SK-N-SH treated with all-trans-retinoic acid at 6 μM for 48 hours (cell line): ENCODE measurements at regions not wholly inside any gene's neighbourhood (a gene's known extent, or its start where the extent isn't known, plus 50 kb on each side); places are given as distances from the start of the nearest gene placed in this dataset.

Experiments used
- ATAC-seq: fragments of 200-7000 bp; cut with Tn5 transposase; 3 replicates; pipeline ENCODE4 v1.9.1; 2020; ENCODE audit warnings: mild to moderate bottlenecking, moderate library complexity
- ESRRG ChIP-seq: fragments of 250-450 bp; sonication (Bioruptor Pico); IDR thresholded peaks from 2 replicates; pipeline ENCODE4 v1.6.1; 2021; ENCODE audit warnings: mild to moderate bottlenecking
- ISL1 ChIP-seq: fragments of 250-450 bp; sonication (Bioruptor Pico); IDR thresholded peaks from 2 replicates; pipeline ENCODE4 v2.1.2; 2022; ENCODE audit warnings: mild to moderate bottlenecking, moderate library complexity
- PPARA ChIP-seq: fragments of 250-450 bp; sonication (Bioruptor Pico); IDR thresholded peaks from 2 replicates; pipeline ENCODE4 v1.5.0; 2020; ENCODE audit warnings: mild to moderate bottlenecking, borderline replicate concordance
- RARB ChIP-seq: fragments of 250-450 bp; sonication (Bioruptor Pico); IDR thresholded peaks from 2 replicates; pipeline ENCODE4 v1.8.0; 2021; ENCODE audit warnings: mild to moderate bottlenecking, moderate library complexity
- SNAI2 ChIP-seq: fragments of 250-450 bp; sonication (Bioruptor Pico); IDR thresholded peaks from 2 replicates; pipeline ENCODE4 v1.5.0; 2020; ENCODE audit warnings: mild to moderate bottlenecking, moderate library complexity
- ZC3H10 ChIP-seq: fragments of 250-450 bp; sonication (Bioruptor Pico); IDR thresholded peaks from 2 replicates; pipeline ENCODE4 v1.5.1; 2021; ENCODE audit warnings: mild to moderate bottlenecking, moderate library complexity
- ZFP30 ChIP-seq: fragments of 450-650 bp; formaldehyde crosslinking; IDR thresholded peaks from 2 replicates; pipeline ENCODE4 v1.5.0; 2022; ENCODE audit warnings: mild to moderate bottlenecking, moderate library complexity
- ZNF70 ChIP-seq: fragments of 450-650 bp; formaldehyde crosslinking; IDR thresholded peaks from 2 replicates; pipeline ENCODE4 v1.5.0; 2020; ENCODE audit warnings: mild to moderate bottlenecking, moderate library complexity
- ZNF8 ChIP-seq: fragments of 450-650 bp; formaldehyde crosslinking; IDR thresholded peaks from 2 replicates; pipeline ENCODE4 v1.5.0; 2020; ENCODE audit warnings: mild to moderate bottlenecking, moderate library complexity
- TF ChIP-seq, protein P1 (sequence below): fragments of 250-450 bp; sonication (Bioruptor Pico); IDR thresholded peaks from 2 replicates; pipeline ENCODE4 v1.5.0; 2020; ENCODE audit warnings: mild to moderate bottlenecking, moderate library complexity
- TF ChIP-seq, protein P2 (sequence below): fragments of 250-450 bp; sonication (Bioruptor Pico); IDR thresholded peaks from 2 replicates; pipeline ENCODE4 v1.8.0; 2020; ENCODE audit warnings: mild to moderate bottlenecking, moderate library complexity, borderline replicate concordance
- TF ChIP-seq, protein P3 (sequence below): fragments of 250-450 bp; sonication (Bioruptor Pico); IDR thresholded peaks from 2 replicates; pipeline ENCODE4 v1.8.0; 2021; ENCODE audit warnings: low read depth, mild to moderate bottlenecking, moderate library complexity, borderline replicate concordance
- TF ChIP-seq, protein P4 (sequence below): fragments of 250-450 bp; sonication (Bioruptor Pico); IDR thresholded peaks from 2 replicates; pipeline ENCODE4 v1.5.1; 2020; ENCODE audit warnings: low read depth, mild to moderate bottlenecking, moderate library complexity

DNA sequence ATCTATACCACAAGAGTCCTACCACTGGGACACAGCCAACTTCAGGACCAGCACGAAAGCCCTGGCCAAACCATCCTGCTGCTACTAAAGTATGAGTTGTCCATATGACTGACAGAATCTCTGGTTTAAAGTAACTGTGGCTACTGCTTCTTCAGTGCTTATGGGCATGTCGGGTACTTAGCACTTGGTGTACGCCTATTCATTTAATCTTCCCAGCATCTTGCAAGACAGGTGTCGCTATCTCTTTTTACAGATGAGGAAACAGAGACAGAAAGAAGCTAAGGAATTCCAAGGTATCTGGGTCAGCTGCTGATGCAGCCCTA lies 203.4 kb upstream of the ID2 start:
- no peak for TF ChIP-seq ZFP30
- TF ChIP-seq, all 23 proteins: peak for 0

GRCh38 chr2:8479298-8479697 lies 202.6 kb upstream of the ID2 start:
- peak; percentile 31; the same call in 1 of the 3 replicates for ATAC-seq
- no peak for TF ChIP-seq RARB
- TF ChIP-seq, protein P1, sequence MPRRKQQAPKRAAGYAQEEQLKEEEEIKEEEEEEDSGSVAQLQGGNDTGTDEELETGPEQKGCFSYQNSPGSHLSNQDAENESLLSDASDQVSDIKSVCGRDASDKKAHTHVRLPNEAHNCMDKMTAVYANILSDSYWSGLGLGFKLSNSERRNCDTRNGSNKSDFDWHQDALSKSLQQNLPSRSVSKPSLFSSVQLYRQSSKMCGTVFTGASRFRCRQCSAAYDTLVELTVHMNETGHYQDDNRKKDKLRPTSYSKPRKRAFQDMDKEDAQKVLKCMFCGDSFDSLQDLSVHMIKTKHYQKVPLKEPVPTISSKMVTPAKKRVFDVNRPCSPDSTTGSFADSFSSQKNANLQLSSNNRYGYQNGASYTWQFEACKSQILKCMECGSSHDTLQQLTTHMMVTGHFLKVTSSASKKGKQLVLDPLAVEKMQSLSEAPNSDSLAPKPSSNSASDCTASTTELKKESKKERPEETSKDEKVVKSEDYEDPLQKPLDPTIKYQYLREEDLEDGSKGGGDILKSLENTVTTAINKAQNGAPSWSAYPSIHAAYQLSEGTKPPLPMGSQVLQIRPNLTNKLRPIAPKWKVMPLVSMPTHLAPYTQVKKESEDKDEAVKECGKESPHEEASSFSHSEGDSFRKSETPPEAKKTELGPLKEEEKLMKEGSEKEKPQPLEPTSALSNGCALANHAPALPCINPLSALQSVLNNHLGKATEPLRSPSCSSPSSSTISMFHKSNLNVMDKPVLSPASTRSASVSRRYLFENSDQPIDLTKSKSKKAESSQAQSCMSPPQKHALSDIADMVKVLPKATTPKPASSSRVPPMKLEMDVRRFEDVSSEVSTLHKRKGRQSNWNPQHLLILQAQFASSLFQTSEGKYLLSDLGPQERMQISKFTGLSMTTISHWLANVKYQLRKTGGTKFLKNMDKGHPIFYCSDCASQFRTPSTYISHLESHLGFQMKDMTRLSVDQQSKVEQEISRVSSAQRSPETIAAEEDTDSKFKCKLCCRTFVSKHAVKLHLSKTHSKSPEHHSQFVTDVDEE = 0 out of 2 replicates have a peak, but pooled peaks have one; percentile 30

More for the DNA sequence above, 203.4 kb upstream of the ID2 start:
- ATAC-seq = no peak

GRCh38 chr2:8480915-8481314 lies 200.9 kb upstream of the ID2 start:
- ATAC-seq = peak; percentile 20; the same call in 1 of the 3 replicates
- no peak for TF ChIP-seq SNAI2 (CRISPR knock-in tag)
- TF ChIP-seq, protein P2, sequence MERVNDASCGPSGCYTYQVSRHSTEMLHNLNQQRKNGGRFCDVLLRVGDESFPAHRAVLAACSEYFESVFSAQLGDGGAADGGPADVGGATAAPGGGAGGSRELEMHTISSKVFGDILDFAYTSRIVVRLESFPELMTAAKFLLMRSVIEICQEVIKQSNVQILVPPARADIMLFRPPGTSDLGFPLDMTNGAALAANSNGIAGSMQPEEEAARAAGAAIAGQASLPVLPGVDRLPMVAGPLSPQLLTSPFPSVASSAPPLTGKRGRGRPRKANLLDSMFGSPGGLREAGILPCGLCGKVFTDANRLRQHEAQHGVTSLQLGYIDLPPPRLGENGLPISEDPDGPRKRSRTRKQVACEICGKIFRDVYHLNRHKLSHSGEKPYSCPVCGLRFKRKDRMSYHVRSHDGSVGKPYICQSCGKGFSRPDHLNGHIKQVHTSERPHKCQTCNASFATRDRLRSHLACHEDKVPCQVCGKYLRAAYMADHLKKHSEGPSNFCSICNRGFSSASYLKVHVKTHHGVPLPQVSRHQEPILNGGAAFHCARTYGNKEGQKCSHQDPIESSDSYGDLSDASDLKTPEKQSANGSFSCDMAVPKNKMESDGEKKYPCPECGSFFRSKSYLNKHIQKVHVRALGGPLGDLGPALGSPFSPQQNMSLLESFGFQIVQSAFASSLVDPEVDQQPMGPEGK (CRISPR knock-in tag) = no peak
- TF ChIP-seq, all 23 proteins: peak for 0

DNA sequence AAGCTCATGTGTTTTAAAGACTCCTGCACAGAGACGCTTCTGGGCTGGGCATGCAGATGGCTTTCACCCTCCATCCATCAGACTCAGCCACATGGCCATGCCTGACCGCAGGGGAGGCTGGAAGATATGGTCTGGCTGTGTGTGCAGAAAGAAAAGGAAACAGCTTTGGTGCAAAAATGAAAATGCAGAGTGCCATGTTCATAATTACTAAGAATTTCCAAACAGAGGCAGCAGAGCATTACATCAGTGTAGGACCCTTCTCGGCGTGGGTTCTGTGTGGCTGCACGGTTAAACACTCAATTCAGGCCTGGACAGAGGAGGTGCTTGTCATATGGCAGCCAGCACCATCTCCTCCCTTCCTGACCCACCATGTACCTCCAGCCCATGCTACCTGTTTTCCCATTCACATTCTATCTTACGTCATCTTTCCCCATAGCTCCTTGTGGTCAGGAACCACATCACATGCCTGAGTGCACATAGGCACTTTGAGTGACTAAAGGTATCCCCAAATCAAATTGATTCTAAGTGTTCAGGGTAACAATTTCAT lies 200.3 kb upstream of the ID2 start:
- TF ChIP-seq, protein P2 (CRISPR knock-in tag) = no peak
- TF ChIP-seq ESRRG (CRISPR knock-in tag) (no peak), ZNF8 (no peak), ZNF70 (CRISPR knock-in tag) (no peak), ZFP30 (no peak), SNAI2 (CRISPR knock-in tag) (no peak), PPARA (CRISPR knock-in tag) (no peak), ZC3H10 (no peak), ISL1 (CRISPR knock-in tag) (no peak)
- TF ChIP-seq, protein P3, sequence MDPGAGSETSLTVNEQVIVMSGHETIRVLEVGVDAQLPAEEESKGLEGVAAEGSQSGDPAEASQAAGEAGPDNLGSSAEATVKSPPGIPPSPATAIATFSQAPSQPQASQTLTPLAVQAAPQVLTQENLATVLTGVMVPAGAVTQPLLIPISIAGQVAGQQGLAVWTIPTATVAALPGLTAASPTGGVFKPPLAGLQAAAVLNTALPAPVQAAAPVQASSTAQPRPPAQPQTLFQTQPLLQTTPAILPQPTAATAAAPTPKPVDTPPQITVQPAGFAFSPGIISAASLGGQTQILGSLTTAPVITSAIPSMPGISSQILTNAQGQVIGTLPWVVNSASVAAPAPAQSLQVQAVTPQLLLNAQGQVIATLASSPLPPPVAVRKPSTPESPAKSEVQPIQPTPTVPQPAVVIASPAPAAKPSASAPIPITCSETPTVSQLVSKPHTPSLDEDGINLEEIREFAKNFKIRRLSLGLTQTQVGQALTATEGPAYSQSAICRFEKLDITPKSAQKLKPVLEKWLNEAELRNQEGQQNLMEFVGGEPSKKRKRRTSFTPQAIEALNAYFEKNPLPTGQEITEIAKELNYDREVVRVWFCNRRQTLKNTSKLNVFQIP (CRISPR knock-in tag) = no peak
- TF ChIP-seq, protein P4, sequence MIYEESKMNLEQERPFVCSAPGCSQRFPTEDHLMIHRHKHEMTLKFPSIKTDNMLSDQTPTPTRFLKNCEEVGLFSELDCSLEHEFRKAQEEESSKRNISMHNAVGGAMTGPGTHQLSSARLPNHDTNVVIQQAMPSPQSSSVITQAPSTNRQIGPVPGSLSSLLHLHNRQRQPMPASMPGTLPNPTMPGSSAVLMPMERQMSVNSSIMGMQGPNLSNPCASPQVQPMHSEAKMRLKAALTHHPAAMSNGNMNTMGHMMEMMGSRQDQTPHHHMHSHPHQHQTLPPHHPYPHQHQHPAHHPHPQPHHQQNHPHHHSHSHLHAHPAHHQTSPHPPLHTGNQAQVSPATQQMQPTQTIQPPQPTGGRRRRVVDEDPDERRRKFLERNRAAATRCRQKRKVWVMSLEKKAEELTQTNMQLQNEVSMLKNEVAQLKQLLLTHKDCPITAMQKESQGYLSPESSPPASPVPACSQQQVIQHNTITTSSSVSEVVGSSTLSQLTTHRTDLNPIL (CRISPR knock-in tag) = no peak
- TF ChIP-seq, protein P1 = no peak
- peak; percentile 42; the same call in 2 of the 3 replicates for ATAC-seq
